Hepatocyte (in vitro differentiated cells): ENCODE measurements at regions not wholly inside any gene's neighbourhood (a gene's known extent, or its start where the extent isn't known, plus 50 kb on each side); places are given as distances from the start of the nearest gene placed in this dataset.

ENCODE experiments used
- EZH2phosphoT487 ChIP-seq: fragments of 200-600 bp; sonication (generic); IDR thresholded peaks from one replicate; pipeline ENCODE4 v1.6.1; 2018; ENCODE audit warnings: antibody characterized with exemption, mild to moderate bottlenecking, low read depth, moderate library complexity; ENCODE audit not compliant: unreplicated experiment, severe bottlenecking
- TF ChIP-seq, protein P1 (sequence below): fragments of 200-600 bp; sonication (generic); IDR thresholded peaks from 2 replicates; pipeline ENCODE4 v1.5.1; 2016; ENCODE audit warnings: antibody characterized with exemption, mild to moderate bottlenecking; ENCODE audit not compliant: poor library complexity

DNA sequence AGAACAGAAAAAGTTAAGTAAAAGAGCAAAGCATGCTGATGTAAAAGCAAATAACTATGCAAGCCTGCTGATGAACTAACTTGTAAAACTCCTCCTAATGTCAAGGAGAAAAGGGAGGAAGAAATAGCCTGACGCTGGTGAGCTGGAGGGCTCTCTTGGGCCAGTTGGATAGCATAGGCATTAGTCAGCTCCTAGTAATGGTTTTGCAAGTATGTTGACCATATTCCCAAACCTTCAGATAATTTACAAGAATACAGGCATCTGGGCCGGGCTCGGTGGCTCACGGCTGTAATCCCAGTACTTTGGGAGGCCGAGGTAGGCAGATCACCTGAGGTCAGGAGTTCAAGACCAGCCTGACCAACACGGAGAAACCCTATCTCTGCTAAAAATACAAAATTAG is 871.4 kb downstream of the C12orf50 start:
- TF ChIP-seq, protein P1, sequence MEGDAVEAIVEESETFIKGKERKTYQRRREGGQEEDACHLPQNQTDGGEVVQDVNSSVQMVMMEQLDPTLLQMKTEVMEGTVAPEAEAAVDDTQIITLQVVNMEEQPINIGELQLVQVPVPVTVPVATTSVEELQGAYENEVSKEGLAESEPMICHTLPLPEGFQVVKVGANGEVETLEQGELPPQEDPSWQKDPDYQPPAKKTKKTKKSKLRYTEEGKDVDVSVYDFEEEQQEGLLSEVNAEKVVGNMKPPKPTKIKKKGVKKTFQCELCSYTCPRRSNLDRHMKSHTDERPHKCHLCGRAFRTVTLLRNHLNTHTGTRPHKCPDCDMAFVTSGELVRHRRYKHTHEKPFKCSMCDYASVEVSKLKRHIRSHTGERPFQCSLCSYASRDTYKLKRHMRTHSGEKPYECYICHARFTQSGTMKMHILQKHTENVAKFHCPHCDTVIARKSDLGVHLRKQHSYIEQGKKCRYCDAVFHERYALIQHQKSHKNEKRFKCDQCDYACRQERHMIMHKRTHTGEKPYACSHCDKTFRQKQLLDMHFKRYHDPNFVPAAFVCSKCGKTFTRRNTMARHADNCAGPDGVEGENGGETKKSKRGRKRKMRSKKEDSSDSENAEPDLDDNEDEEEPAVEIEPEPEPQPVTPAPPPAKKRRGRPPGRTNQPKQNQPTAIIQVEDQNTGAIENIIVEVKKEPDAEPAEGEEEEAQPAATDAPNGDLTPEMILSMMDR, result no peak
- TF ChIP-seq EZH2phosphoT487, result no peak
